GM19238 (cell line): ENCODE measurements at regions not wholly inside any gene's neighbourhood (a gene's known extent, or its start where the extent isn't known, plus 50 kb on each side); places are given as distances from the start of the nearest gene placed in this dataset.

ENCODE experiments used
- DNase-seq: peaks from one replicate; pipeline ENCODE4 v3.0.0; 2011; ENCODE audit warnings: low spot score; ENCODE audit not compliant: insufficient read length

DNA sequence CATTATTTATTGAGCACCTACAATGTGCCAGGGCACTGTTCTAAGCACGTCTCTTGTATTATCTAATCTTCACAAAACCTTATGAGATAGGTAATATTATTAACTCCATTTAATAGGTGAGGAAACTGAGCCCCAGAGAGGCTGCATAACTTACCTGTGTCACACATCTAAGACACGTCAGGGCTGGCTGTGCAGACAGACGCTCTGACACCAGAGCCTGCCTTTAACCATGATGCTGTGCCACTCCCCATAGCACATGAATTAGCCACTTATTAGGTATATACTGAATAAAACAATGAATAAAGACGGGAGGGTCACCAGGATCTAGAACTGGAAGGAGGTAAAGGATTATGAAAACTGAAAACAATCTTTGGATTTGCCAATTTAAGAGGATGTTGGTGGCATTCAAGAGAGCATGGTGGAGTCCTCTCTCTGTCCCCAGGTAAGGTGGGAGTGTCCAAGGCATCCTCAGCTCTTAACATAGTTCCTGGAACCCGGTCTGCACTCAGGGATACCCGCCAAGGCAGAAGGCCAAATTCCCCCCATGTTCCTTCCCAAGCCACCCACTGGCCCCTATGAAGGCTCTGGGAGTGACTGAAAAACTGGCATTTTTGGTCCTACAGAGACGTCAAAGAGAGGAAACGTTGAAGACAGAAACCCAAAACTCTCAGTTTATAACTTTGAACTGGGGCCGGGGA lies 479.7 kb downstream of the FOXO1 start:
- no peak for DNase-seq

DNA sequence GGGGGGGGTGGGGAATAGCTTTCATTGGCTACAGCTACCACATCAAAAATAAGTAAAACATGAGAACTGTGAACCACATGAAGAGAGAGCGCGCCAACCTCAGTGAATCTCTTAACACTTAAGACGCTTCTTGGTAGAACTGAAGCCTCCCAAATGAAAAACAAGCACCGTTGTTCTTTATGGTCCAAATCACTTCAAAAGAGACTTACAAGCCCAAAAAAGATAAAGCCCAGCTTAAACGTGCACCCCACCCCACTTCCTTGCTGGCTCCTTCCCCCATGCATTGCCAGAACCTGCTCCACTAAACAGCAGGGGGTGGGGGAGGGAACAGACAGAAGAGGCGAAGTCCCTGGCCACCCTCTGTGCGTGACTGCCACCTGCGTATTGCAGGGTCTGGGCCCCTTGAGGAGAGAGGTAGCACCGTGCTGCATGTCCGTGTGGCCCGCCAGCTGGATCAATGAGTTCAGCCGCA lies 479.1 kb downstream of the FOXO1 start:
- DNase-seq: no peak

DNA sequence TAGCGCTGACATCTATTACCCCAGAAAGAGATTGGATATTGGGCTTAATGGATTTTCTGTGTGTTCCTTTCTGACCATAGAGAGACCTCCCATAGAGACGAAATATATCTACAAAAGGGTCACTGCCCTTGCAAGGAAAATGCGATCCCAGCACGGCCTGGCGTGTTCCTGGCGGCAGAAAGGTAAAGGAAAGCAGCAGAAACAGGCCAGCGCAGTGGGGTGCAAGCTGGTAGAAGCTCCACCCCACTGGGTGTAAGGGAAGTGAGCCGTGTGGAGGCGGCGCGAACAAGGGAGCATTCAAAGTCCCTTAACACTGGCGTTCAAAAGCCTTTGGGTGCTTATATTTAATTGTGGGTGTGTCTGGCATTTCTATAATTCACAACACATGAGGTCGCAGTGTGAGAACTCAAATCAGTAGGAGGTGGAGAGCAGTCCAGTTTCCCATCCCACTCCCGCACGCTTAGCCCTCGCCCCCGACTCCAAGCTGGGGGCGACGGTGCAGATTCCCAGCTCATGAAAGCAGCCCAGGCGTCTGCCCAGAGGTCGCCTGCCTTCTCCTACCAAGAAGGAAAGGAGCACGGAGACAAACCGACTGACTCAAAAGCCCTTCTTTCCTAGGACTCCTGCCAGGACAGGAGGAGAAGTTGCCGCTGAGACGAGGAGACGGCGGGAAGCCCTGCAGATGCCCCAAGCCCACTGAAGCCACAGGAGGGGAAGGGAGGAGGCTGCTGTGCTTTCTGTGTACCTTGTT lies 478.4 kb downstream of the FOXO1 start:
- no peak for DNase-seq

GRCh38 chr13:40189426-40189825 lies 477.0 kb downstream of the FOXO1 start:
- DNase-seq: no peak

GRCh38 chr13:40189898-40190630 lies 476.4 kb downstream of the FOXO1 start:
- DNase-seq: no peak

GRCh38 chr13:40190641-40191100 lies 475.8 kb downstream of the FOXO1 start:
- DNase-seq: no peak

DNA sequence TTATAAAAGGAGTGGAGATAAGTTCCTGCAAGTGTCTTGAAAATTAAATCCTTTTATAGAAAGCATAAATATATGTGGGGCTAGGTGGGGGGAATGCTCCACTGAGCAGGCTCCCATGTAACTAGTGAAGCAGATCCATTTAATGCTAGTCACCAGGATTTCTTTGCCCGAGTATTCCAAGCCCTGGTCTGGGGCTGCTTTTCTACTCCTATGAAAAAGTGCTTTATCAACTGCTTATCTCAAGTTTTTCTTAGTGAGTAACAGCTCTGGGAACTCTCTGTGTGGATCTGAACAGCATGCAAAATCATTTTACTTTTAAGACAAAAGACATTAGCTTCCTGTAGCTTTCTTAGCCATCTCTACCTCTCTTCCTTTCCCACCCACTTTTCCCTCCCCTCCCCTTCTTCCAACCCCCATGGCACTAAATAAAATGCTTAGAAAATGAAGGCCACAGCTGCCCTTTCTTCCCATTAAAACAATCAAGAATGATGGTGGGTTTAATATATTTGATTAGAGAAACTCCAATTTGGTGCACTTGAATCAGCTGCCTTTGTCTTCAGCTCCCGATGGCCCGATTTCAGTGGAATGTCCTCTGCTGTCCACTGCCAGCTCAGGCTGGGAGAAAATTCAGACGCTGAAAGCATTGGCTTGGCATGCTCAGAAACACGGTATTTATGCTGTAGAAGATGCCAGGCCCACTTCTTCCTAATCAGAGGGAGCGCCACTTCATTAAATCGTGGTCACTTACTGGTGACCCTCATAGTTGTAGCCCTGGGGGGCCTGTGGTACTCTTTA lies 475.1 kb downstream of the FOXO1 start:
- no peak for DNase-seq

DNA sequence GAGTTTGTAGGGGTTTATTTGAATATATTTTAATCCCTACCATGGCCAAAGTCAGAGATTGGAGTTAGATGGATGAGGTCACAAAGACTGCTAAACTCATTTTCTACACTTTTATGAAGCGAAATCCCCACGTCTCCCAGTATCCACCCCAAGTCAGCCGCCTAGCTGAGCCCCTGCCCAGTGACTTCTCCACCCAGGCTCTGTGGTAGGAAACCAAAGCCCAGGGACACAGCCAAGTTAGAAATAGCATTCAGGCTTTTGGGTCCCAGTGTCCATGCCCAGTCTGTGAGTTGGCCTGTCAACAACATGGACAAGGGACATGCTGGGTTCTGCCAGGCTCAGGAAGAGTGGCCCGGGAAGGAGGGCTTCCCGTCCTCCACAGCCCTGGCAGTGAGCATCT lies 474.0 kb downstream of the FOXO1 start:
- DNase-seq: no peak

- no peak for DNase-seq
These were observed 473.6 kb downstream of the FOXO1 start for GRCh38 chr13:40192858-40193257.

- DNase-seq: no peak
These were observed 472.9 kb downstream of the FOXO1 start for GRCh38 chr13:40193286-40194223.

GRCh38 chr13:40194224-40194806 lies 472.1 kb downstream of the FOXO1 start:
- no peak for DNase-seq

- DNase-seq: no peak
These were observed 469.4 kb downstream of the FOXO1 start for GRCh38 chr13:40197049-40197448.

DNA sequence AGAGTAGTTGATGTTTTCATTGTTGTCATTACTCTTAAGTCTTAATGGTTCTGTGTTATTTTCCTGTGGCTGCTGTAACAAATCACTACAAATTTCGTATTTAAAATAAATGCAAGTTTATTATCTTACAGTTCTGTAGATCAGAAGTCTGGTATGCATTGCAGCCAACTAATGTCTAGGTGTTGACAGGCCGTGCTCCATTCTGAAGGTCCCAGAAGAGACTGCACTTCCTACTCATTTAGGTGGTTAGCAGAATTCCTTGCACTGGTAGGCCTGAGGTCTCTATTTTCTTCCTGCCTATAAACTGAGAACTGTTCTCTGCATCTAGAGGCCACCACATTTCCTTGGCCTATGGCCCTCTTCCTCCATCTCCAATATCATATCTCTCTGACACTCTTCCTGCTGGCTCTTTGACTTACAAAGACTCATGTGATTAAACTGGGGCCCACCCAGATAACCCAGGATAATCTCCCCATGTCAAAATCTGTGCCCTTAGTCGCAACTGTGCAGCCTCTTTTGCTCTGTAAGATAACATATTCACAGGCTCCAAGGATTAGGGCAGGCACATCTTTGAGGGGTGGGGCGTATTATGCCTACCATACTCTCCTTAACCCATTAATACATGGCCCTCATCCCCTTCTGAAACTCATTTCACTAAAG lies 468.4 kb downstream of the FOXO1 start:
- no peak for DNase-seq

DNA sequence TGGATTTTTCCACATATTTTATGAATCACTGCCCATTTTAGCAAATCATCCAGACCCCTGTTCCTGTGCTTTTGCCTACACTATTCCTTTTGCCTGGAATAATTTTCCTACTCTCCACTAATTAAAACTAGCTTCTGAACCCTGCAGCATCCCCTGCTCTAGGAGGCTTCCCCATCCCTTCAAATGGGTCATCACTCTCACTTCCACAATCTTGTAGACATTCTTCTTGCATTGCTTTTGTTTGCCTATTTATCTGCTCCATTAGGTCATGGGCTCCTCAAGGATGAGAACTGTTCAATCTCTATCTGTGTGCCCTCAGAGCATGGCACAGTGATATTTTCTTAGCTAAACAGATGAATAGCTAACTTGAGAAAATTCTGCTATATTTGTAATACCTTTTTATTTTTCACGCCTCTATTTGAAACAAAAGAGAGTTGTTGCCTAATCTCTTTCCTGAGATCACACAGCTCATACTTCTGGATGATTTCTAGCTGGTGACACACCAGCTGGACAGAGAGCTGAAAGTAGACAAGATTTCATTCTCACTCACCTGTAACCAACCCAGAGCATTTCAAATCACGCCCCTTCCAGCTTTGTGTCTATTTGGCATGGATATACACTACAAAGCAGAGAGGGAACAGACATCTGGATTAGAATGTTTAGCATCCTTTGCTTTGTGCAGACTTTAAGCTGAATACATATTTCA lies 466.0 kb downstream of the FOXO1 start:
- DNase-seq: no peak

DNA sequence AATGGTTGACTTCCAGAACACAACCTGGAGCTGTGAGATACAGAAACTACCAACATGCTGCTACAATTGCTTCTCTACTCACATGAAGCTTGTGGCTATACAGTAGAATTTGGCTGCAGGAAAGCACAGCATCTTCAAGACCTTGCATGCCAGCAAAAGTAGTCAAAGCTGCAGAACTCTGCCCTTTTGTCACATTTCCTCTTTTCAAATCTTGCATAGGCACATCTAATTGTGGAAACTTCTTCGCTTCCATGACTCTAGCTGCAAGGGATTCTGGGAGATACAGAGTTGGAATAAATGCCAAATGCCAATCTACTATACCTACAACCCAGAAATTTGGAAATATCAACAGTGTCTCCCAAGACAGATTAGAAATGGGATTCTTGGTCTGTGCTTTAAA lies 462.2 kb downstream of the FOXO1 start:
- DNase-seq: no peak

DNA sequence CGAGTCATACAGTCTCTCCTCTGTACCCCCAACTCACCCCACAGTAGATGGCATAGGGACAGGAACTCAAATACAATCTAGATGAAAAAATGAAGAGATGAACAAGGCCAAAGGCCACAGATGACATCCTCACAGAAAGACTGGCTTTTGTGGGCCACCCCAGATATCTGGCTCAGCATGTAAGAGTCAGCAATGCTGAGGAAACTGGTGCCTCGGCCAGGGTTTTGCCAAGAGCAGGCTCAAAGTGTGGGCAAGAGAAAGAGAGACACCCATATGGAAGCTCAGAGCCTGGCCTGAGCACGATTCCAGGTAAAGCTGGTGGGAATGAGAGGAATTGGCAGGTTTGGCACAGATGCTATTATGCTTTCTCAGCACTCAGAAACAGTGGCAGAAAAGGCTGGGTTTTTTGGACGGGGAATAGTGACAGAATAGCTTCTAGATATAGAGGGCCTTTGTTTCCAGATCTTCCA lies 460.6 kb downstream of the FOXO1 start:
- DNase-seq: no peak

- DNase-seq: peak; percentile 27
These were observed 460.0 kb downstream of the FOXO1 start for GRCh38 chr13:40206241-40207000.

GRCh38 chr13:40207001-40207478 lies 459.4 kb downstream of the FOXO1 start:
- peak; percentile 37 for DNase-seq
